Activated CD4-positive, alpha-beta memory T cell treated with anti-CD3 and anti-CD28 coated beads for 36 hours (primary cell): ENCODE measurements at regions not wholly inside any gene's neighbourhood (a gene's known extent, or its start where the extent isn't known, plus 50 kb on each side); places are given as distances from the start of the nearest gene placed in this dataset.

Experiments
- CTCF ChIA-PET: fragments of 350-600 bp; sonication (Branson Sonifier 250); formaldehyde crosslinking; loops from one replicate; lab custom pipeline; 2021; ENCODE audit warnings: antibody characterized with exemption, inconsistent platforms; lab: Charles Lee
- POLR2A ChIA-PET: fragments of 350-600 bp; sonication (Branson Sonifier 250); formaldehyde crosslinking; loops from one replicate; lab custom pipeline; 2021; ENCODE audit warnings: antibody characterized with exemption; lab: Charles Lee
- DNase-seq: peaks from one replicate; pipeline ENCODE4 v3.0.0-alpha.2; 2020
- H3K27ac Mint-ChIP-seq: one replicate; pipeline ENCODE4 v1.8.0; 2021; ENCODE audit warnings: mixed read lengths
- H3K27me3 Mint-ChIP-seq: one replicate; pipeline ENCODE4 v1.8.0; 2021; ENCODE audit warnings: mixed read lengths
- H3K36me3 Mint-ChIP-seq: one replicate; pipeline ENCODE4 v1.8.0; 2021; ENCODE audit warnings: mixed read lengths
- H3K4me1 Mint-ChIP-seq: one replicate; pipeline ENCODE4 v1.8.0; 2021; ENCODE audit warnings: low read depth, mixed read lengths
- H3K4me3 Mint-ChIP-seq: one replicate; pipeline ENCODE4 v1.8.0; 2021; ENCODE audit warnings: mild to moderate bottlenecking, mixed read lengths
- H3K9me3 Mint-ChIP-seq: one replicate; pipeline ENCODE4 v1.8.0; 2021; ENCODE audit warnings: mixed read lengths
- intact Hi-C: fragments of 100-400 bp; cut with micrococcal nuclease; formaldehyde crosslinking; loops from one replicate; pipeline ENCODE4 v1.15.1; 2023

DNA sequence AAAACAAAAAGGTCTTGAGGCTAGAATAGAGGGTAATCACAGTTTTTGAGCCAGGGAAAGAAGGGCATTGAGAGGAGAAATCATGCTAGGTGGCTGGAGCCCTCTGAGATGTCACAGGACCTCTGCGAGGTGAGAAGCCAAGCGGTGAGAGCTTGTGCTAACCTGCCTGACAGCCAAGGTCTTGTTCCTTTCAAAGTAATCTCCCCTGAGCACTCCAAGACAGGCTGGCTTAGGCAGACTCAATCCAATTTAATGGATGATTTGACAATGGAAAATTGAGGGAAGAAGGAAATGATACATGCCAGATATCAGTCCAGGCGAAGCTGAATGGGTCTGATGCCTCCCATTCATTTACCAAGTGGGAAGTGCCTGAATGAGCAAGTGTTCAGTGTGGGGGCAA is 311.9 kb upstream of the PTBP2 start:
- CTCF ChIA-PET: no interaction called here

GRCh38 chr1:96411006-96411405 is 310.6 kb upstream of the PTBP2 start:
- H3K36me3 Mint-ChIP-seq: no peaks in the 10 kb centered on the region
- no peak overlapping the region for H3K4me3 Mint-ChIP-seq
- no peaks in the 10 kb centered on the region for H3K27me3 Mint-ChIP-seq
- no peaks in the 10 kb centered on the region for H3K9me3 Mint-ChIP-seq
- DNase-seq: no peak
- POLR2A ChIA-PET: no interaction called here
- intact Hi-C loops: no loop called here
- no peak overlapping the region for H3K27ac Mint-ChIP-seq
- CTCF ChIA-PET: no interaction called here
- H3K4me1 Mint-ChIP-seq: no peaks in the 10 kb centered on the region

More for the DNA sequence above, 311.9 kb upstream of the PTBP2 start:
- H3K36me3 Mint-ChIP-seq: no peaks in the 10 kb centered on the region
- H3K4me3 Mint-ChIP-seq: no peak overlapping the region
- no peak overlapping the region for H3K27ac Mint-ChIP-seq
- no peak for DNase-seq
- intact Hi-C loops: no loop called here
- H3K27me3 Mint-ChIP-seq: no peaks in the 10 kb centered on the region
- POLR2A ChIA-PET: no interaction called here
- H3K4me1 Mint-ChIP-seq: no peaks in the 10 kb centered on the region
- no peaks in the 10 kb centered on the region for H3K9me3 Mint-ChIP-seq

DNA sequence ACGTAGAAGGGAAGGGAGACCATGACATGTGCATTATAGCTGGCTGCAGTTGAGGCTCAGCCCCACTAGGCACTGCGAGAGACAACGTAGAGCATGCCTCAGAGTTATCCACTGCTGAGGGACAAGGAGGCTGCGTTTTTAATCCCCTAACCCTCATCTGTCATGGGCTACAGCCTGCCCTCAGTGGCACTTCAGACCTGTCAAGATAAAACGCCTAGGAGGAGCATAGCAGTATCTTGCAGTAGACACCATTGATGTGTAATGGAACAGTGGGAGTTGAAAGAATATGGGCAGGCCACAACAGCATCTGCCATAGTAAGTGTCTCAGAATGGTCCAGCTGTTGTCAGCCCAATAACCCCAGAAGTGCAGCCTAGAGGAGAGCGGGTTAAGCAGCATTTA is 307.0 kb upstream of the PTBP2 start:
- CTCF ChIA-PET: no interaction called here
- no peaks in the 10 kb centered on the region for H3K36me3 Mint-ChIP-seq
- no peak overlapping the region for H3K4me3 Mint-ChIP-seq
- H3K9me3 Mint-ChIP-seq: no peaks in the 10 kb centered on the region
- no peak for DNase-seq
- POLR2A ChIA-PET: no interaction called here
- intact Hi-C loops: no loop called here
- no peaks in the 10 kb centered on the region for H3K4me1 Mint-ChIP-seq
- no peak overlapping the region for H3K27ac Mint-ChIP-seq
- H3K27me3 Mint-ChIP-seq: no peaks in the 10 kb centered on the region

- Mint-ChIP-seq H3K36me3 (no peaks in the 10 kb centered on the region), H3K9me3 (no peaks in the 10 kb centered on the region), H3K4me1 (no peaks in the 10 kb centered on the region), H3K27ac (no peak overlapping the region), H3K27me3 (no peaks in the 10 kb centered on the region), H3K4me3 (no peak overlapping the region)
- intact Hi-C loops: no loop called here
- ChIA-PET CTCF (no interaction called here), POLR2A (no interaction called here)
- no peak for DNase-seq
Measured at GRCh38 chr1:96416111-96416595, 305.4 kb upstream of the PTBP2 start.

GRCh38 chr1:96416701-96417444 is 304.7 kb upstream of the PTBP2 start:
- H3K9me3 Mint-ChIP-seq: no peaks in the 10 kb centered on the region
- intact Hi-C loops: no loop called here

DNA sequence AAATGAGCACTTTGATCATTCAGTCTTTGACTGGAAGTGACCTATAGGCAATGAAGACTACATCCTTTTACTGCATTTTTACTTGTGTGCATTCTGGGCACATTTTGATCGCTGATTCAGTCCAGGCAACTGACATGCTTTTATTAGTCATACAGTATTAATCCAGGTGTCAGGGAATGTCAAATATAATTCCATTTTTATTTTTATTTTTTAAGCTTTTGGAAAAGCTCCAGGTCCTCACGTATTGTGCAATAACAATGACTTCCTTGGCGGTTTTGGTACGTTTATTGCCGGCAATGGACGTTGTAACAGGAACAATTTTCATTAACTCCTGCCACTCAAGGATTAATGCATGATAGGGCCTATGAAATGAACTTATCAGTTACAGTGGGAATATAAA is 302.6 kb upstream of the PTBP2 start:
- CTCF ChIA-PET: no interaction called here
- no peaks in the 10 kb centered on the region for H3K9me3 Mint-ChIP-seq
- H3K4me3 Mint-ChIP-seq: no peak overlapping the region
- no peak for DNase-seq
- intact Hi-C loops: no loop called here
- H3K36me3 Mint-ChIP-seq: no peaks in the 10 kb centered on the region
- H3K4me1 Mint-ChIP-seq: no peaks in the 10 kb centered on the region
- H3K27ac Mint-ChIP-seq: no peak overlapping the region
- POLR2A ChIA-PET: no interaction called here
- no peaks in the 10 kb centered on the region for H3K27me3 Mint-ChIP-seq

More at GRCh38 chr1:96416701-96417444, 304.7 kb upstream of the PTBP2 start:
- CTCF ChIA-PET: no interaction called here
- H3K27ac Mint-ChIP-seq: no peak overlapping the region
- POLR2A ChIA-PET: no interaction called here
- no peaks in the 10 kb centered on the region for H3K36me3 Mint-ChIP-seq
- no peaks in the 10 kb centered on the region for H3K27me3 Mint-ChIP-seq
- no peak for DNase-seq
- H3K4me1 Mint-ChIP-seq: no peaks in the 10 kb centered on the region
- no peak overlapping the region for H3K4me3 Mint-ChIP-seq

GRCh38 chr1:96424877-96425276 is 296.7 kb upstream of the PTBP2 start:
- CTCF ChIA-PET: no interaction called here
- intact Hi-C loops: no loop called here
- no peak for DNase-seq
- no peaks in the 10 kb centered on the region for H3K36me3 Mint-ChIP-seq
- H3K4me1 Mint-ChIP-seq: no peaks in the 10 kb centered on the region
- no peak overlapping the region for H3K27ac Mint-ChIP-seq
- H3K27me3 Mint-ChIP-seq: no peaks in the 10 kb centered on the region
- POLR2A ChIA-PET: no interaction called here
- H3K4me3 Mint-ChIP-seq: no peak overlapping the region
- H3K9me3 Mint-ChIP-seq: no peaks in the 10 kb centered on the region

- DNase-seq: no peak
- Mint-ChIP-seq H3K27ac (no peak overlapping the region), H3K27me3 (no peaks in the 10 kb centered on the region), H3K4me3 (no peak overlapping the region), H3K9me3 (no peaks in the 10 kb centered on the region), H3K4me1 (no peaks in the 10 kb centered on the region), H3K36me3 (no peaks in the 10 kb centered on the region)
- ChIA-PET CTCF (no interaction called here), POLR2A (no interaction called here)
- intact Hi-C loops: no loop called here
Measured at GRCh38 chr1:96425382-96426129, 296.0 kb upstream of the PTBP2 start.

DNA sequence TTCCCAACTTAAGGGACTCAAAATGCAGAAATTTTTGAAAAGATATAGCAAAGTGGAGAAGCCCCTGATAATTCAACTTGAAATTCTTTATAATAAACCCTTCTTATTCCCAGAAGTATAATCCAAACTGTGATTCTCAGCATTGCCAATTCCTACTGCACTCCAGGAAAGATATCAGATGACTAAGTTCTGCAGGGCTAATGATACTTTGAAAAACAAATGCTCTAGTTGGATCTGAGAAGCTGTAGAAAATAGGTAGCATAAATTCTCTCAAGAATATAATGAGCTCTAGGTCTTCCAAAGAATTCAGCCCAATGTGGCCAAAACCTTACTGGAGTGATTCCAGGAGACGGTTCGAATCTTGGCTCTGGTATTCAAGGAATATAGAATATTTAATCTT is 294.0 kb upstream of the PTBP2 start:
- no peak for DNase-seq
- H3K4me3 Mint-ChIP-seq: no peak overlapping the region
- no peaks in the 10 kb centered on the region for H3K9me3 Mint-ChIP-seq
- intact Hi-C loops: no loop called here
- ChIA-PET CTCF (no interaction called here), POLR2A (no interaction called here)
- H3K36me3 Mint-ChIP-seq: no peaks in the 10 kb centered on the region
- H3K27me3 Mint-ChIP-seq: no peaks in the 10 kb centered on the region
- no peaks in the 10 kb centered on the region for H3K4me1 Mint-ChIP-seq
- no peak overlapping the region for H3K27ac Mint-ChIP-seq

GRCh38 chr1:96445302-96445701 is 276.3 kb upstream of the PTBP2 start:
- CTCF ChIA-PET: no interaction called here
- H3K36me3 Mint-ChIP-seq: no peaks in the 10 kb centered on the region
- no peak for DNase-seq
- POLR2A ChIA-PET: no interaction called here
- H3K27ac Mint-ChIP-seq: no peak overlapping the region
- H3K4me3 Mint-ChIP-seq: no peak overlapping the region
- intact Hi-C loops: no loop called here
- H3K4me1 Mint-ChIP-seq: no peaks in the 10 kb centered on the region
- H3K9me3 Mint-ChIP-seq: peaks cover 5% of the 10 kb centered on the region
- no peaks in the 10 kb centered on the region for H3K27me3 Mint-ChIP-seq

DNA sequence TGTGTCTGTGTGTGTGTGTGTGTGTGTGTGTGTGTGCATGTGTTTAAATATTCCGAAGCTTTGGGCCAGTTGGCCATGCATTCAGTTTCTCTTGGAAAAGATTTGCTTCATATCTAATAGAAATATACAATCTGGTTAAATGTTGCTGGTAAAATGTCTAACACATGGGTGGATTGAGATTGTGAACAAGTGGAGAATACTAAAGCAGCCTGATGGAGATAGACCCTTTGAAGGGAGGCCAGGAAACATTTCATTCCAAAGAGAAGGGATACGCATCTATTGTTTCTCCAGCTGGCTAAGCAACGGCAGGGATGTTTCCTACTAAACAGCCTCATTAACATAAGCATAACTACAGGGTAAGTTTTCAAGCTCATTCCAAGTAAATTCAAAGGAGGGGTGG is 257.5 kb upstream of the PTBP2 start:
- POLR2A ChIA-PET: no interaction called here
- intact Hi-C loops: no loop called here
- Mint-ChIP-seq H3K9me3 (peaks cover 4% of the 10 kb centered on the region), H3K27me3 (no peaks in the 10 kb centered on the region), H3K27ac (no peak overlapping the region), H3K36me3 (no peaks in the 10 kb centered on the region), H3K4me3 (no peak overlapping the region), H3K4me1 (no peaks in the 10 kb centered on the region)
- no peak for DNase-seq
- CTCF ChIA-PET: no interaction called here

DNA sequence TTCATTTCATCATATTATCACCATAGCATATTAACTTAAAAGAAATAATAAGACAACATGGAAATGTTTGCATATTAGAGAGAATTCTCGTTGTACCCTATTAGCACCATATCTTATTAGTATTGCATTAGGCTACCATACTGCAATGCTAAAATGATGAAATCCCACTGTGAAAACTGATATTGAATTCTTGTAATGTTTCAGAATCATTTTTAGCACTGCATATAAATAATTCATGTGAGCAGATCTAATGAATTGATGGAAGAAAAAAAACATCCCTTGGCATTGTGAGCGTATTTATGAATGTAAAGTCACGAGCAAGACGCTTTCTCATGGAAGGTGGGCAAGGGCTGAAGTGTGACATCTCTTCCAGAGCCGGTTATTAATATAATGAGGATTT is 257.1 kb upstream of the PTBP2 start:
- CTCF ChIA-PET: no interaction called here
- Mint-ChIP-seq H3K36me3 (no peaks in the 10 kb centered on the region), H3K4me1 (no peaks in the 10 kb centered on the region), H3K27me3 (no peaks in the 10 kb centered on the region), H3K27ac (no peak overlapping the region), H3K4me3 (no peak overlapping the region), H3K9me3 (peaks cover 4% of the 10 kb centered on the region)
- intact Hi-C loops: no loop called here
- DNase-seq: no peak
- POLR2A ChIA-PET: no interaction called here

- POLR2A ChIA-PET: no interaction called here
- Mint-ChIP-seq H3K4me1 (no peaks in the 10 kb centered on the region), H3K36me3 (no peaks in the 10 kb centered on the region), H3K27ac (no peak overlapping the region), H3K27me3 (no peaks in the 10 kb centered on the region), H3K4me3 (no peak overlapping the region), H3K9me3 (peaks cover 4% of the 10 kb centered on the region)
- intact Hi-C loops: no loop called here
- CTCF ChIA-PET: no interaction called here
- DNase-seq: no peak
Measured at GRCh38 chr1:96464991-96465390, 256.6 kb upstream of the PTBP2 start.
